ENCODE measurements at regions not wholly inside any gene's neighbourhood (a gene's known extent, or its start where the extent isn't known, plus 50 kb on each side); places are given as distances from the start of the nearest gene placed in this dataset.

DNA sequence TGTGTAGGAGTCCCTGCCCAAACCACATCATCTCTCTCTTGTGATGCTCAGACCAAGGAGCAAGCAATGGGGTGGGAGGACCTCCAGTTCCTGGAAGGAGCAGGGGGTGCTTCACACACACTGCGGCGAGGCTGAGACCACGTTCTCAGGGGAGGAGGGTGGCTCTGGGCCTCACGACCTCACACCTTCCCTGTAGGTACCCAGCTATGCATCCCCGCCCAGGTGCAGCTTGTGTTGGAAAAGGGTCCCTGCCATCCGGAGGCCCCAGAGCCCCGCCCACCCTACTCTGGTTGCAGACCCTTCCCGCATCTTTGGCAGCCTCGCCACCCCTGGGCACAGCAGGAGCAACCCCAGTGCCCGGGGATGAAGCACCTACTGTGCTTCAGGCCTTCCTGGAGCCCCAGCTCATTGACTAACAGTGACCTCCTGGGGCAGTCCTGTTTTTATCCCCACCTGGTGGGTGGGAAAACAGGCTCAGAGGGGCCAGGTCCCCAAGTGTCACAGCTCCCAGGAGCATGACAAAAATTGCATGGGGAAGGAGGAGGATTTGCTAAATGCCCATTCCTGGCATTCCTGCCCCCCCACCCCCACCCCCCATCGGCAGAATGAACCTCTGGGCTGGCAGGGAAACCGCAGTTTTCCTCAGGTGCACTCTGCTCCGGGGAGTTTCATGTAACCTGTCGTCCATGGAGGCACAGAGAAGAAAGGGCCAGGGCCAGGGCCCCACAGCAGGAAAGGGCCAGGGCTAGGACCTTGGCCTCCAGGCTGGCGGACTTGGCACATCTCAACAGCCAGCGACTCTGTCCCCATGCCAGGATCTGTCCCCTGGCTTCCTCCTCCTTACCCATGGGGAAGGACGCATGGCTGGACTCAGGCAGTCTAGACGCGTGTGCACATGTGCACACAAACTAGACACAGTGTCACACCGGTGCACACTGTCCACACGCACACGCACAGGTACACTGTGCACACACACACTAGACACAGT, 81.0 kb downstream of the IGLL1 start:
- TF ChIP-seq EZH2 (IDR thresholded peaks at IDR 0.05; ENCODE audit: borderline replicate concordance, low read depth, low read length, poor library complexity, severe bottlenecking), result no peak
- TF ChIP-seq, protein P1, sequence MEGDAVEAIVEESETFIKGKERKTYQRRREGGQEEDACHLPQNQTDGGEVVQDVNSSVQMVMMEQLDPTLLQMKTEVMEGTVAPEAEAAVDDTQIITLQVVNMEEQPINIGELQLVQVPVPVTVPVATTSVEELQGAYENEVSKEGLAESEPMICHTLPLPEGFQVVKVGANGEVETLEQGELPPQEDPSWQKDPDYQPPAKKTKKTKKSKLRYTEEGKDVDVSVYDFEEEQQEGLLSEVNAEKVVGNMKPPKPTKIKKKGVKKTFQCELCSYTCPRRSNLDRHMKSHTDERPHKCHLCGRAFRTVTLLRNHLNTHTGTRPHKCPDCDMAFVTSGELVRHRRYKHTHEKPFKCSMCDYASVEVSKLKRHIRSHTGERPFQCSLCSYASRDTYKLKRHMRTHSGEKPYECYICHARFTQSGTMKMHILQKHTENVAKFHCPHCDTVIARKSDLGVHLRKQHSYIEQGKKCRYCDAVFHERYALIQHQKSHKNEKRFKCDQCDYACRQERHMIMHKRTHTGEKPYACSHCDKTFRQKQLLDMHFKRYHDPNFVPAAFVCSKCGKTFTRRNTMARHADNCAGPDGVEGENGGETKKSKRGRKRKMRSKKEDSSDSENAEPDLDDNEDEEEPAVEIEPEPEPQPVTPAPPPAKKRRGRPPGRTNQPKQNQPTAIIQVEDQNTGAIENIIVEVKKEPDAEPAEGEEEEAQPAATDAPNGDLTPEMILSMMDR (conservative IDR thresholded peaks at IDR 0.05; ENCODE audit: low read depth, low read length), result no peak
